ENCODE measurements at regions not wholly inside any gene's neighbourhood (a gene's known extent, or its start where the extent isn't known, plus 50 kb on each side); places are given as distances from the start of the nearest gene placed in this dataset.

DNA sequence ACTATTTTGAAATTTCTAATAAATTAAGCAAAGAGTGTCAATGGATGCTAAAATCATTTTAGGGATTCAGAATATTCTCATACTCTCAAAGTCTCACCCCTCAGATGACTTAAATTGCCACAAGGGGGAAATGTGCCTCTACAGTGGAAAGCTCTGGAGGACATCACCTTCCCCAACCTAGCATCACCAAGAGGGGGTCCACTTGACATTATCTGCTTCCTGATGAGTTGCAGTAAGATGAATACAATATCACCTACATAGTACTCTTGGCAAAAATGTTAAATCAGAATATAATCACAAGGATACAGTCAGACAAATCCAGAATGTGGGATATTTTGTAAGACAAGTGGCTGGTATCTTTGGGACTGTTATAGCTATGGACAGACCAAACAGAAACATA is 290.1 kb downstream of the MFSD1 start:
- Histone ChIP-seq H3K27ac (ENCODE audit: extremely low read depth, low read depth, low read length) (no peak overlapping the region), H3K4me1 (ENCODE audit: control insufficient read depth, insufficient read depth, low read length) (no peaks in the 10 kb centered on the region), H3K9me3 (ENCODE audit: control insufficient read depth, insufficient read depth, low read depth, low read length) (no peaks in the 10 kb centered on the region), H3K4me3 (ENCODE audit: low read depth, low read length) (no peak overlapping the region), H3K36me3 (ENCODE audit: control insufficient read depth in 2 of 2, insufficient read depth in 1 of 2, low read length in 2 of 2) (no peaks in the 10 kb centered on the region)
- POLR2A ChIA-PET, result no interaction called here
- CTCF ChIA-PET, result interaction anchor here (0.7 kb wide), 1 partner anchor 49 kb away, joined by 3 read pairs; no protein-coding TSS in a partner anchor
- TF ChIP-seq ZNF548 (tag by site-specific recombination; IDR thresholded peaks at IDR 0.05) (no peak), ZNF571 (tag by site-specific recombination; IDR thresholded peaks at IDR 0.05) (no peak), ZNF324 (tag by site-specific recombination; IDR thresholded peaks at IDR 0.05) (no peak), ZNF114 (tag by site-specific recombination; IDR thresholded peaks at IDR 0.05) (no peak), ZFP69B (tag by site-specific recombination; IDR thresholded peaks at IDR 0.05) (no peak), ZNF2 (tag by site-specific recombination; IDR thresholded peaks at IDR 0.05) (no peak)

DNA sequence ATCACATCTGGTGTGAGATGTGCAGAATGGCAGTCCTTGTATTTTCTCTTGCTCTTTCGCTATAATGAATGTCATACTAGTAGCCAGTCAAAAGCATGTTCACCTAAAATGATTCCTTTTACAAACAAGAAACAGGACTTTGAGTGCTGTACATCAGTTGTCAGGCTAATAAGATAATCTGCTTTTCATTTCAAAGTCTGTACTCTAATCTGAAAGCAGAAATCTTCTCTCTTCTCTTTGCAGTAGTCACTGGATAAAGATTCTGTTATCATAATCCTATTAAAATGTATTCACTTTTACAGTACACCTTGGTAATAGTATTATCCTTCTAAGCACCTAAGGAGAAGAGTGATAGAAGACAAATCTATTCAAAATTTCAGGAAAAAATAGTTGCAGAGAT is 300.1 kb downstream of the MFSD1 start:
- no peak overlapping the region for H3K27ac ChIP-seq (ENCODE audit: extremely low read depth, low read depth, low read length)
- H3K4me3 ChIP-seq (ENCODE audit: low read depth, low read length), result no peak overlapping the region
- no peaks in the 10 kb centered on the region for H3K9me3 ChIP-seq (ENCODE audit: control insufficient read depth, insufficient read depth, low read depth, low read length)
- no peaks in the 10 kb centered on the region for H3K36me3 ChIP-seq (ENCODE audit: control insufficient read depth in 2 of 2, insufficient read depth in 1 of 2, low read length in 2 of 2)
- no peak for TF ChIP-seq ZNF792 (tag by site-specific recombination; IDR thresholded peaks at IDR 0.05)
- TF ChIP-seq, protein P1, sequence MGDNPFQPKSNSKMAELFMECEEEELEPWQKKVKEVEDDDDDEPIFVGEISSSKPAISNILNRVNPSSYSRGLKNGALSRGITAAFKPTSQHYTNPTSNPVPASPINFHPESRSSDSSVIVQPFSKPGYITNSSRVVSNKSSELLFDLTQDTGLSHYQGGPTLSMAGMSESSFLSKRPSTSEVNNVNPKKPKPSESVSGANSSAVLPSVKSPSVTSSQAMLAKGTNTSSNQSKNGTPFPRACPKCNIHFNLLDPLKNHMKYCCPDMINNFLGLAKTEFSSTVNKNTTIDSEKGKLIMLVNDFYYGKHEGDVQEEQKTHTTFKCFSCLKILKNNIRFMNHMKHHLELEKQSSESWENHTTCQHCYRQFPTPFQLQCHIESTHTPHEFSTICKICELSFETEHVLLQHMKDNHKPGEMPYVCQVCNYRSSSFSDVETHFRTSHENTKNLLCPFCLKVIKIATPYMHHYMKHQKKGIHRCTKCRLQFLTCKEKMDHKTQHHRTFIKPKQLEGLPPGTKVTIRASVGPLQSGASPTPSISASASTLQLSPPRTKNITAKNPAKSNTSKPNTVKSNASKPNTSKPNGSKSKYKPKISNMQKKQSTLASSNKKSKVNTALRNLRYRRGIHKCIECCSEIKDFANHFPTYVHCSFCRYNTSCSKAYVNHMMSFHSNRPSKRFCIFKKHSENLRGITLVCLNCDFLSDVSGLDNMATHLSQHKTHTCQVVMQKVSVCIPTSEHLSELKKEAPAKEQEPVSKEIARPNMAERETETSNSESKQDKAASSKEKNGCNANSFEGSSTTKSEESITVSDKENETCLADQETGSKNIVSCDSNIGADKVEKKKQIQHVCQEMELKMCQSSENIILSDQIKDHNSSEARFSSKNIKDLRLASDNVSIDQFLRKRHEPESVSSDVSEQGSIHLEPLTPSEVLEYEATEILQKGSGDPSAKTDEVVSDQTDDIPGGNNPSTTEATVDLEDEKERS (tag by site-specific recombination; IDR thresholded peaks at IDR 0.05), result no peak
- TF ChIP-seq, protein P2, sequence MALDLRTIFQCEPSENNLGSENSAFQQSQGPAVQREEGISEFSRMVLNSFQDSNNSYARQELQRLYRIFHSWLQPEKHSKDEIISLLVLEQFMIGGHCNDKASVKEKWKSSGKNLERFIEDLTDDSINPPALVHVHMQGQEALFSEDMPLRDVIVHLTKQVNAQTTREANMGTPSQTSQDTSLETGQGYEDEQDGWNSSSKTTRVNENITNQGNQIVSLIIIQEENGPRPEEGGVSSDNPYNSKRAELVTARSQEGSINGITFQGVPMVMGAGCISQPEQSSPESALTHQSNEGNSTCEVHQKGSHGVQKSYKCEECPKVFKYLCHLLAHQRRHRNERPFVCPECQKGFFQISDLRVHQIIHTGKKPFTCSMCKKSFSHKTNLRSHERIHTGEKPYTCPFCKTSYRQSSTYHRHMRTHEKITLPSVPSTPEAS (tag by site-specific recombination; IDR thresholded peaks at IDR 0.05), result no peak
- TF ChIP-seq ZNF184 (tag by site-specific recombination; IDR thresholded peaks at IDR 0.05), result no peak
- POLR2A ChIA-PET, result no interaction called here
- no peaks in the 10 kb centered on the region for H3K4me1 ChIP-seq (ENCODE audit: control insufficient read depth, insufficient read depth, low read length)
- CTCF ChIA-PET, result no interaction called here

DNA sequence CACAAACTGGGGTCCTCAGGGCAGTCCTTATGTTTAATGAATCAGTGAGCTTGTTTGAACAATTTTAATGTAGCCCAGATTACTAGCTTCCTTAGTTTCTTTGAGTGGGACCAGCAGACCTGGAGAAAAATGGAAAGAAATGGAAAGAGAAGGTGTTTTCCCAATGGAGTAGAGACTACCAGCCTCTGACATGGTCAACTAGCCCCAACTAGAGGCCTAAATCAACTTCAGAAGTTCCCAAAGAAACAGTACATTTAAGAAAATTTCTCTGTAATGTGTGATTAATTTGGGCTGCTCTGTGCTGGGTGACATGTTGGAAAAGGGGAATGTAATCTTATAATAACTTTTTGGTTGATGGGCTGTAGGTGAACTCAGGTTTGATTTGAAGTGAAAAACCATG is 310.9 kb downstream of the MFSD1 start:
- H3K27ac ChIP-seq (ENCODE audit: extremely low read depth, low read depth, low read length), result no peak overlapping the region
- no peaks in the 10 kb centered on the region for H3K36me3 ChIP-seq (ENCODE audit: control insufficient read depth in 2 of 2, insufficient read depth in 1 of 2, low read length in 2 of 2)
- no peaks in the 10 kb centered on the region for H3K9me3 ChIP-seq (ENCODE audit: control insufficient read depth, insufficient read depth, low read depth, low read length)
- CTCF ChIA-PET, result no interaction called here
- H3K4me3 ChIP-seq (ENCODE audit: low read depth, low read length), result no peak overlapping the region
- no peaks in the 10 kb centered on the region for H3K4me1 ChIP-seq (ENCODE audit: control insufficient read depth, insufficient read depth, low read length)
- POLR2A ChIA-PET, result no interaction called here
- TF ChIP-seq, protein P3, sequence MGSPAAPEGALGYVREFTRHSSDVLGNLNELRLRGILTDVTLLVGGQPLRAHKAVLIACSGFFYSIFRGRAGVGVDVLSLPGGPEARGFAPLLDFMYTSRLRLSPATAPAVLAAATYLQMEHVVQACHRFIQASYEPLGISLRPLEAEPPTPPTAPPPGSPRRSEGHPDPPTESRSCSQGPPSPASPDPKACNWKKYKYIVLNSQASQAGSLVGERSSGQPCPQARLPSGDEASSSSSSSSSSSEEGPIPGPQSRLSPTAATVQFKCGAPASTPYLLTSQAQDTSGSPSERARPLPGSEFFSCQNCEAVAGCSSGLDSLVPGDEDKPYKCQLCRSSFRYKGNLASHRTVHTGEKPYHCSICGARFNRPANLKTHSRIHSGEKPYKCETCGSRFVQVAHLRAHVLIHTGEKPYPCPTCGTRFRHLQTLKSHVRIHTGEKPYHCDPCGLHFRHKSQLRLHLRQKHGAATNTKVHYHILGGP (tag by site-specific recombination; IDR thresholded peaks at IDR 0.05), result no peak
- TF ChIP-seq ZNF23 (tag by site-specific recombination; IDR thresholded peaks at IDR 0.05; ENCODE audit: borderline replicate concordance) (no peak), ZNF76 (tag by site-specific recombination; IDR thresholded peaks at IDR 0.05; ENCODE audit: borderline replicate concordance, low read depth) (no peak)
- TF ChIP-seq, protein P4, sequence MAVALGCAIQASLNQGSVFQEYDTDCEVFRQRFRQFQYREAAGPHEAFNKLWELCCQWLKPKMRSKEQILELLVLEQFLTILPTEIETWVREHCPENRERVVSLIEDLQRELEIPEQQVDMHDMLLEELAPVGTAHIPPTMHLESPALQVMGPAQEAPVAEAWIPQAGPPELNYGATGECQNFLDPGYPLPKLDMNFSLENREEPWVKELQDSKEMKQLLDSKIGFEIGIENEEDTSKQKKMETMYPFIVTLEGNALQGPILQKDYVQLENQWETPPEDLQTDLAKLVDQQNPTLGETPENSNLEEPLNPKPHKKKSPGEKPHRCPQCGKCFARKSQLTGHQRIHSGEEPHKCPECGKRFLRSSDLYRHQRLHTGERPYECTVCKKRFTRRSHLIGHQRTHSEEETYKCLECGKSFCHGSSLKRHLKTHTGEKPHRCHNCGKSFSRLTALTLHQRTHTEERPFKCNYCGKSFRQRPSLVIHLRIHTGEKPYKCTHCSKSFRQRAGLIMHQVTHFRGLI (tag by site-specific recombination; IDR thresholded peaks at IDR 0.05), result no peak

Measured in HEK293 (cell line).